Liver (tissue), 8 donors: ENCODE measurements at regions not wholly inside any gene's neighbourhood (a gene's known extent, or its start where the extent isn't known, plus 50 kb on each side); places are given as distances from the start of the nearest gene placed in this dataset.
A peak's percentile ranks its signal among the peaks of the same experiment; 100 is the strongest.

ENCODE experiments used
- DNase-seq: peaks from one replicate; pipeline ENCODE4 v3.0.0-alpha.2; 2017; ENCODE audit warnings: low spot score
- H3K27ac ChIP-seq, 2 donors: one replicate each; pipeline ENCODE4 v1.7.0; 2013; ENCODE audit warnings: inconsistent platforms in 2 of 2, low read length in 2 of 2, control low read depth in 1 of 2, low read depth in 1 of 2, mild to moderate bottlenecking in 1 of 2
- H3K27me3 ChIP-seq, 4 donors: one replicate each; pipeline versions ENCODE4 v1.6.1 to v1.7.0; 2013; ENCODE audit warnings: low read length in 3 of 4, inconsistent platforms in 1 of 4, mild to moderate bottlenecking in 1 of 4, moderate library complexity in 1 of 4; ENCODE audit not compliant: control insufficient read depth in 4 of 4, insufficient read depth in 4 of 4
- H3K36me3 ChIP-seq, 4 donors: one replicate each; pipeline versions ENCODE4 v1.6.1 to v1.7.0; 2013; ENCODE audit warnings: low read length in 3 of 4, mild to moderate bottlenecking in 3 of 4, low read depth in 1 of 4, moderate library complexity in 1 of 4; ENCODE audit not compliant: control insufficient read depth in 4 of 4, insufficient read depth in 3 of 4
- H3K4me1 ChIP-seq, 4 donors: one replicate each; pipeline versions ENCODE4 v1.6.1 to v1.7.0; 2013; ENCODE audit warnings: low read length in 3 of 4, mild to moderate bottlenecking in 3 of 4, moderate library complexity in 1 of 4; ENCODE audit not compliant: control insufficient read depth in 4 of 4, insufficient read depth in 4 of 4
- H3K4me3 ChIP-seq, 3 donors: one replicate each; pipeline versions ENCODE4 v1.6.1 to v1.7.0; 2013; ENCODE audit warnings: low read length in 3 of 3, control low read depth in 1 of 3, low read depth in 1 of 3, mild to moderate bottlenecking in 1 of 3
- H3K9ac ChIP-seq, 2 donors: one replicate each; pipeline ENCODE4 v1.7.0; 2013; ENCODE audit warnings: low read length in 2 of 2, mild to moderate bottlenecking in 2 of 2, moderate library complexity in 2 of 2, control low read depth in 1 of 2, low read depth in 1 of 2
- H3K9me3 ChIP-seq, 4 donors: one replicate each; pipeline versions ENCODE4 v1.6.1 to v1.7.0; 2013; ENCODE audit warnings: low read length in 3 of 4; ENCODE audit not compliant: control insufficient read depth in 4 of 4
- EGR1 ChIP-seq, 2 donors: IDR thresholded peaks; 2 replicates each; pipeline ENCODE4 v1.6.1; 2016 to 2018; ENCODE audit warnings: antibody characterized with exemption in 2 of 2, low read depth in 2 of 2
- FOXA1 ChIP-seq: IDR thresholded peaks from 2 replicates; pipeline ENCODE4 v1.6.1; 2016; ENCODE audit warnings: antibody characterized with exemption
- FOXA2 ChIP-seq: IDR thresholded peaks from 2 replicates; pipeline ENCODE4 v1.6.1; 2016; ENCODE audit warnings: antibody characterized with exemption
- GABPA ChIP-seq, 2 donors: IDR thresholded peaks in 1 of 2; conservative IDR thresholded peaks in 1 of 2; 2 replicates each; pipeline ENCODE4 v1.6.1; 2016; ENCODE audit warnings: antibody characterized with exemption in 2 of 2, mild to moderate bottlenecking in 1 of 2, moderate library complexity in 1 of 2
- HNF4A ChIP-seq, 2 donors: conservative IDR thresholded peaks; 2 replicates each; pipeline ENCODE4 v1.6.1; 2016; ENCODE audit warnings: antibody characterized with exemption in 2 of 2, mild to moderate bottlenecking in 2 of 2
- HNF4G ChIP-seq: IDR thresholded peaks from 2 replicates; pipeline ENCODE4 v1.6.1; 2016; ENCODE audit warnings: antibody characterized with exemption
- JUND ChIP-seq, 2 donors: IDR thresholded peaks; 2 replicates each; pipeline ENCODE4 v1.6.1; 2016; ENCODE audit warnings: antibody characterized with exemption in 2 of 2
- NR2F2 ChIP-seq: IDR thresholded peaks from 2 replicates; pipeline ENCODE4 v1.6.1; 2016; ENCODE audit warnings: antibody characterized with exemption
- RAD21 ChIP-seq, 2 donors: IDR thresholded peaks; 2 replicates each; pipeline ENCODE4 v1.6.1; 2016; ENCODE audit warnings: antibody characterized with exemption in 2 of 2, mild to moderate bottlenecking in 2 of 2
- RXRA ChIP-seq, 2 donors: IDR thresholded peaks; 2 replicates each; pipeline ENCODE4 v1.6.1; 2017 to 2018; ENCODE audit warnings: antibody characterized with exemption in 2 of 2, mild to moderate bottlenecking in 1 of 2
- SP1 ChIP-seq: IDR thresholded peaks from 2 replicates; pipeline ENCODE4 v1.6.1; 2018; ENCODE audit warnings: antibody characterized with exemption, mild to moderate bottlenecking
- TAF1 ChIP-seq: conservative IDR thresholded peaks from 2 replicates; pipeline ENCODE4 v1.6.1; 2016; ENCODE audit warnings: antibody characterized with exemption, mild to moderate bottlenecking
- YY1 ChIP-seq: IDR thresholded peaks from 2 replicates; pipeline ENCODE4 v1.6.1; 2016; ENCODE audit warnings: antibody characterized with exemption, mild to moderate bottlenecking
- WGBS: extraction: QIAGEN DNeasy Blood & Tissue Kit; methylation state at CpG from one replicate; pipeline ENCODE4 v1.1.7; 2013; 5-methylcytosine and 5-hydroxymethylcytosine counted together
- TF ChIP-seq, protein P1 (sequence below): IDR thresholded peaks from 2 replicates; pipeline ENCODE4 v1.6.1; 2016; ENCODE audit warnings: antibody characterized with exemption
- TF ChIP-seq, protein P2 (sequence below): IDR thresholded peaks from 2 replicates; pipeline ENCODE4 v1.6.1; 2016; ENCODE audit warnings: antibody characterized with exemption, mild to moderate bottlenecking
- TF ChIP-seq, protein P3 (sequence below): fragments of 150-350 bp; IDR thresholded peaks from 2 replicates; pipeline ENCODE4 v1.5.1; 2017; ENCODE audit warnings: improper control_type of control experiment, low read depth, low read length; ENCODE audit not compliant: missing input control
- TF ChIP-seq, protein P4 (sequence below): IDR thresholded peaks from 2 replicates; pipeline ENCODE4 v1.6.1; 2016; ENCODE audit warnings: antibody characterized with exemption
- TF ChIP-seq, protein P5 (sequence below): IDR thresholded peaks from 2 replicates; pipeline ENCODE4 v1.6.1; 2016; ENCODE audit warnings: antibody characterized with exemption
- donor health status: healthy.
- donor health status: healthy.
- donor health status: healthy.
- donor health status: healthy.
- donor health status: healthy.

DNA sequence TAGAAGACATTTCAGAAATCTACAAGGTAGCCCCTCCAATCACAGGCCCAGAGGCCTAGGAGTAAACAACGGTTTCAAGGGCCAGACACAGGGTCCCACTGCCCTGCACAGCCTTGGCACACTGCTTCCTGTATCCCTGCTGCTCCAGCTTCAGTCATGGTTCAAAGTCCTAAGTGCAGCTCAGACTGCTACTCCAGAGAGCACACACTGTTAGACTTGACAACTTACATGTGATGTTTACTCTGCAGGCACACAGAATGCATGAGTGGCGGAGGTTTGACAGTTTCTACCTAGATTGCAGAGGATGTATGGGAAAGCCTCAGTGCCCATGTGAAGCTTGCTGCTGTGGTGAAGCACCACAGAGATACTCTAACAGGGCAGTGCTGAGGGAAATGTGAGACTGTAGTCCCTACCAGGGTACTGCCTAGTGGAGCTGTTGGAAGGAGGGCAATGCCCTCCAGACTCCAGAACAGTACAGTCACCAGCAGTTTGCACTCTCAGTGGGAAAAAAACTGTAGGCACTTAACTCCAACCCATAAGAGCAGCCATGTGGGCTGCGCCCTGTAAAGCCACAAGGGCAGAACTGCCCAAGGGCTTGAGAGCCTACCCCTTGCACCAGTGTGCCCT, 270.0 kb downstream of the ZWINT start:
- Histone ChIP-seq H3K36me3 (no peaks in the 10 kb centered on the region), H3K4me1 (peaks cover 0 to 3% (median 0%) of the 10 kb centered on the region in 4 donors), H3K9me3 (no peaks in the 10 kb centered on the region), H3K4me3 (no peak overlapping the region), H3K27ac (no peak overlapping the region), H3K27me3 (no peaks in the 10 kb centered on the region), H3K9ac (no peak overlapping the region)
- WGBS: 40% methylated on average over 3 of the region's 3 CpGs
- DNase-seq: no peak
- TF ChIP-seq SP1 (peak; percentile 65), TAF1 (no peak), EGR1 (IDR thresholded peaks at IDR 0.05; ENCODE audit: low read depth in 2 of 2) (no peak), FOXA1 (peak; percentile 88), RXRA (IDR thresholded peaks at IDR 0.05) (peak in 1 of 2 donors; percentile 85), FOXA2 (peak; percentile 91), YY1 (peak; percentile 33), HNF4A (conservative IDR thresholded peaks at IDR 0.05) (peak; percentile 89 to 99), NR2F2 (no peak), GABPA (IDR thresholded peaks at IDR 0.05 in 1 of 2, conservative IDR thresholded peaks at IDR 0.05 in 1 of 2) (no peak), JUND (IDR thresholded peaks at IDR 0.05) (peak in 1 of 2 donors; percentile 75), RAD21 (IDR thresholded peaks at IDR 0.05) (no peak), HNF4G (peak; percentile 69)
- TF ChIP-seq, protein P1, sequence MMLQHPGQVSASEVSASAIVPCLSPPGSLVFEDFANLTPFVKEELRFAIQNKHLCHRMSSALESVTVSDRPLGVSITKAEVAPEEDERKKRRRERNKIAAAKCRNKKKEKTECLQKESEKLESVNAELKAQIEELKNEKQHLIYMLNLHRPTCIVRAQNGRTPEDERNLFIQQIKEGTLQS: no peak
- TF ChIP-seq, protein P2, sequence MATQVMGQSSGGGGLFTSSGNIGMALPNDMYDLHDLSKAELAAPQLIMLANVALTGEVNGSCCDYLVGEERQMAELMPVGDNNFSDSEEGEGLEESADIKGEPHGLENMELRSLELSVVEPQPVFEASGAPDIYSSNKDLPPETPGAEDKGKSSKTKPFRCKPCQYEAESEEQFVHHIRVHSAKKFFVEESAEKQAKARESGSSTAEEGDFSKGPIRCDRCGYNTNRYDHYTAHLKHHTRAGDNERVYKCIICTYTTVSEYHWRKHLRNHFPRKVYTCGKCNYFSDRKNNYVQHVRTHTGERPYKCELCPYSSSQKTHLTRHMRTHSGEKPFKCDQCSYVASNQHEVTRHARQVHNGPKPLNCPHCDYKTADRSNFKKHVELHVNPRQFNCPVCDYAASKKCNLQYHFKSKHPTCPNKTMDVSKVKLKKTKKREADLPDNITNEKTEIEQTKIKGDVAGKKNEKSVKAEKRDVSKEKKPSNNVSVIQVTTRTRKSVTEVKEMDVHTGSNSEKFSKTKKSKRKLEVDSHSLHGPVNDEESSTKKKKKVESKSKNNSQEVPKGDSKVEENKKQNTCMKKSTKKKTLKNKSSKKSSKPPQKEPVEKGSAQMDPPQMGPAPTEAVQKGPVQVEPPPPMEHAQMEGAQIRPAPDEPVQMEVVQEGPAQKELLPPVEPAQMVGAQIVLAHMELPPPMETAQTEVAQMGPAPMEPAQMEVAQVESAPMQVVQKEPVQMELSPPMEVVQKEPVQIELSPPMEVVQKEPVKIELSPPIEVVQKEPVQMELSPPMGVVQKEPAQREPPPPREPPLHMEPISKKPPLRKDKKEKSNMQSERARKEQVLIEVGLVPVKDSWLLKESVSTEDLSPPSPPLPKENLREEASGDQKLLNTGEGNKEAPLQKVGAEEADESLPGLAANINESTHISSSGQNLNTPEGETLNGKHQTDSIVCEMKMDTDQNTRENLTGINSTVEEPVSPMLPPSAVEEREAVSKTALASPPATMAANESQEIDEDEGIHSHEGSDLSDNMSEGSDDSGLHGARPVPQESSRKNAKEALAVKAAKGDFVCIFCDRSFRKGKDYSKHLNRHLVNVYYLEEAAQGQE: no peak
- TF ChIP-seq, protein P3, sequence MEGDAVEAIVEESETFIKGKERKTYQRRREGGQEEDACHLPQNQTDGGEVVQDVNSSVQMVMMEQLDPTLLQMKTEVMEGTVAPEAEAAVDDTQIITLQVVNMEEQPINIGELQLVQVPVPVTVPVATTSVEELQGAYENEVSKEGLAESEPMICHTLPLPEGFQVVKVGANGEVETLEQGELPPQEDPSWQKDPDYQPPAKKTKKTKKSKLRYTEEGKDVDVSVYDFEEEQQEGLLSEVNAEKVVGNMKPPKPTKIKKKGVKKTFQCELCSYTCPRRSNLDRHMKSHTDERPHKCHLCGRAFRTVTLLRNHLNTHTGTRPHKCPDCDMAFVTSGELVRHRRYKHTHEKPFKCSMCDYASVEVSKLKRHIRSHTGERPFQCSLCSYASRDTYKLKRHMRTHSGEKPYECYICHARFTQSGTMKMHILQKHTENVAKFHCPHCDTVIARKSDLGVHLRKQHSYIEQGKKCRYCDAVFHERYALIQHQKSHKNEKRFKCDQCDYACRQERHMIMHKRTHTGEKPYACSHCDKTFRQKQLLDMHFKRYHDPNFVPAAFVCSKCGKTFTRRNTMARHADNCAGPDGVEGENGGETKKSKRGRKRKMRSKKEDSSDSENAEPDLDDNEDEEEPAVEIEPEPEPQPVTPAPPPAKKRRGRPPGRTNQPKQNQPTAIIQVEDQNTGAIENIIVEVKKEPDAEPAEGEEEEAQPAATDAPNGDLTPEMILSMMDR: no peak
- TF ChIP-seq, protein P4, sequence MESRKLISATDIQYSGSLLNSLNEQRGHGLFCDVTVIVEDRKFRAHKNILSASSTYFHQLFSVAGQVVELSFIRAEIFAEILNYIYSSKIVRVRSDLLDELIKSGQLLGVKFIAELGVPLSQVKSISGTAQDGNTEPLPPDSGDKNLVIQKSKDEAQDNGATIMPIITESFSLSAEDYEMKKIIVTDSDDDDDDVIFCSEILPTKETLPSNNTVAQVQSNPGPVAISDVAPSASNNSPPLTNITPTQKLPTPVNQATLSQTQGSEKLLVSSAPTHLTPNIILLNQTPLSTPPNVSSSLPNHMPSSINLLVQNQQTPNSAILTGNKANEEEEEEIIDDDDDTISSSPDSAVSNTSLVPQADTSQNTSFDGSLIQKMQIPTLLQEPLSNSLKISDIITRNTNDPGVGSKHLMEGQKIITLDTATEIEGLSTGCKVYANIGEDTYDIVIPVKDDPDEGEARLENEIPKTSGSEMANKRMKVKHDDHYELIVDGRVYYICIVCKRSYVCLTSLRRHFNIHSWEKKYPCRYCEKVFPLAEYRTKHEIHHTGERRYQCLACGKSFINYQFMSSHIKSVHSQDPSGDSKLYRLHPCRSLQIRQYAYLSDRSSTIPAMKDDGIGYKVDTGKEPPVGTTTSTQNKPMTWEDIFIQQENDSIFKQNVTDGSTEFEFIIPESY: peak; percentile 45
- TF ChIP-seq, protein P5, sequence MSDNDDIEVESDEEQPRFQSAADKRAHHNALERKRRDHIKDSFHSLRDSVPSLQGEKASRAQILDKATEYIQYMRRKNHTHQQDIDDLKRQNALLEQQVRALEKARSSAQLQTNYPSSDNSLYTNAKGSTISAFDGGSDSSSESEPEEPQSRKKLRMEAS: peak; percentile 78
